ENCODE measurements at regions not wholly inside any gene's neighbourhood (a gene's known extent, or its start where the extent isn't known, plus 50 kb on each side); places are given as distances from the start of the nearest gene placed in this dataset.

DNA sequence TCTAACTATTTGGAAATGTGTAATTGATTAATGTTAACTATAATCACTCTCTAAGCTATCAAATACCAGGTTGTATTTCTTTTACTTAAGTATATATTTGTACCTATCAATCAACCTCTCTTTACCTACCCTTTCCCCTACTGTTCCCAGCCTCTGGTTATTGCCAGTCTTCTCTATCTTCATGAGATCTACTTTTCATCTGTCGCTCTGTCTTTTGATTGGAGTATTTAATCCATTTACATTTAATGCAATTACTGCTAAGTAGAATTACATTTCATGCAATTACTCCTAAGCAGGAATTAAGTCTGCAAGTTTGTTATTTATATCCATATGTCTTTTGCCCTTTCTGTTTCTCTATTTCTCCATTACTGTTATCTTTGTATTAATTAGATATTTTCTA lies 148.1 kb downstream of the MAT2B start:
- TF ChIP-seq, protein P1, sequence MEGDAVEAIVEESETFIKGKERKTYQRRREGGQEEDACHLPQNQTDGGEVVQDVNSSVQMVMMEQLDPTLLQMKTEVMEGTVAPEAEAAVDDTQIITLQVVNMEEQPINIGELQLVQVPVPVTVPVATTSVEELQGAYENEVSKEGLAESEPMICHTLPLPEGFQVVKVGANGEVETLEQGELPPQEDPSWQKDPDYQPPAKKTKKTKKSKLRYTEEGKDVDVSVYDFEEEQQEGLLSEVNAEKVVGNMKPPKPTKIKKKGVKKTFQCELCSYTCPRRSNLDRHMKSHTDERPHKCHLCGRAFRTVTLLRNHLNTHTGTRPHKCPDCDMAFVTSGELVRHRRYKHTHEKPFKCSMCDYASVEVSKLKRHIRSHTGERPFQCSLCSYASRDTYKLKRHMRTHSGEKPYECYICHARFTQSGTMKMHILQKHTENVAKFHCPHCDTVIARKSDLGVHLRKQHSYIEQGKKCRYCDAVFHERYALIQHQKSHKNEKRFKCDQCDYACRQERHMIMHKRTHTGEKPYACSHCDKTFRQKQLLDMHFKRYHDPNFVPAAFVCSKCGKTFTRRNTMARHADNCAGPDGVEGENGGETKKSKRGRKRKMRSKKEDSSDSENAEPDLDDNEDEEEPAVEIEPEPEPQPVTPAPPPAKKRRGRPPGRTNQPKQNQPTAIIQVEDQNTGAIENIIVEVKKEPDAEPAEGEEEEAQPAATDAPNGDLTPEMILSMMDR (IDR thresholded peaks at IDR 0.05; ENCODE audit: extremely low read depth in 1 of 2, insufficient read depth in 1 of 2, low read depth in 1 of 2, low read length in 2 of 2): no peak
- no peak for TF ChIP-seq POLR2AphosphoS5 (IDR thresholded peaks at IDR 0.05; ENCODE audit: insufficient read depth, low read depth, low read length)
- TF ChIP-seq POLR2A (IDR thresholded peaks at IDR 0.05; ENCODE audit: low read depth, low read length): no peak
- no peak for TF ChIP-seq FOS (IDR thresholded peaks at IDR 0.05; ENCODE audit: borderline replicate concordance, insufficient read depth, low read length)
- no peak for TF ChIP-seq EZH2 (IDR thresholded peaks at IDR 0.05; ENCODE audit: borderline replicate concordance, low read depth, low read length, severe bottlenecking)
- TF ChIP-seq, protein P2, sequence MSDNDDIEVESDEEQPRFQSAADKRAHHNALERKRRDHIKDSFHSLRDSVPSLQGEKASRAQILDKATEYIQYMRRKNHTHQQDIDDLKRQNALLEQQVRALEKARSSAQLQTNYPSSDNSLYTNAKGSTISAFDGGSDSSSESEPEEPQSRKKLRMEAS (IDR thresholded peaks at IDR 0.05; ENCODE audit: insufficient read depth, insufficient read length): no peak

Measured in endothelial cell of umbilical vein (primary cell).